Brain microvascular endothelial cell (primary cell): ENCODE measurements at regions not wholly inside any gene's neighbourhood (a gene's known extent, or its start where the extent isn't known, plus 50 kb on each side); places are given as distances from the start of the nearest gene placed in this dataset.

Experiments used
- DNase-seq: peaks from one replicate; pipeline ENCODE4 v3.0.0-alpha.2; 2020
- H3K27ac ChIP-seq: fragments of 250-450 bp; sonication (Bioruptor Pico); 2 replicates; pipeline ENCODE4 v1.5.1; 2020; ENCODE audit warnings: mild to moderate bottlenecking, moderate library complexity
- H3K27me3 ChIP-seq: fragments of 250-450 bp; sonication (Bioruptor Pico); replicated peaks from 2 replicates; pipeline ENCODE4 v1.5.1; 2020; ENCODE audit warnings: mild to moderate bottlenecking
- H3K36me3 ChIP-seq: fragments of 250-450 bp; sonication (Bioruptor Pico); replicated peaks from 2 replicates; pipeline ENCODE4 v1.5.1; 2020; ENCODE audit warnings: mild to moderate bottlenecking
- H3K4me3 ChIP-seq: 2 replicates; pipeline ENCODE4 v1.5.1; 2011; ENCODE audit warnings: low read depth, mild to moderate bottlenecking, control low read depth, low read length, moderate library complexity
- in situ Hi-C: cut with HindIII; loops from 2 replicates; pipeline ENCODE4 v1.10.0; 2017; ENCODE audit warnings: low sequenced_read_pairs, low pct_ligation_motif_present
- TF ChIP-seq, protein P1 (sequence below): IDR thresholded peaks from 2 replicates; pipeline ENCODE4 v1.5.1; 2011; ENCODE audit warnings: low read depth, mild to moderate bottlenecking, moderate library complexity, low read length, control low read depth, inconsistent platforms; ENCODE audit errors: missing control alignments

- Histone ChIP-seq H3K36me3 (no peaks in the 10 kb centered on the region), H3K4me3 (no peak overlapping the region), H3K27ac (no peak overlapping the region), H3K27me3 (no peaks in the 10 kb centered on the region)
- TF ChIP-seq, protein P1, sequence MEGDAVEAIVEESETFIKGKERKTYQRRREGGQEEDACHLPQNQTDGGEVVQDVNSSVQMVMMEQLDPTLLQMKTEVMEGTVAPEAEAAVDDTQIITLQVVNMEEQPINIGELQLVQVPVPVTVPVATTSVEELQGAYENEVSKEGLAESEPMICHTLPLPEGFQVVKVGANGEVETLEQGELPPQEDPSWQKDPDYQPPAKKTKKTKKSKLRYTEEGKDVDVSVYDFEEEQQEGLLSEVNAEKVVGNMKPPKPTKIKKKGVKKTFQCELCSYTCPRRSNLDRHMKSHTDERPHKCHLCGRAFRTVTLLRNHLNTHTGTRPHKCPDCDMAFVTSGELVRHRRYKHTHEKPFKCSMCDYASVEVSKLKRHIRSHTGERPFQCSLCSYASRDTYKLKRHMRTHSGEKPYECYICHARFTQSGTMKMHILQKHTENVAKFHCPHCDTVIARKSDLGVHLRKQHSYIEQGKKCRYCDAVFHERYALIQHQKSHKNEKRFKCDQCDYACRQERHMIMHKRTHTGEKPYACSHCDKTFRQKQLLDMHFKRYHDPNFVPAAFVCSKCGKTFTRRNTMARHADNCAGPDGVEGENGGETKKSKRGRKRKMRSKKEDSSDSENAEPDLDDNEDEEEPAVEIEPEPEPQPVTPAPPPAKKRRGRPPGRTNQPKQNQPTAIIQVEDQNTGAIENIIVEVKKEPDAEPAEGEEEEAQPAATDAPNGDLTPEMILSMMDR: no peak
- DNase-seq: no peak
- in situ Hi-C loops: no loop called here
Observed at GRCh38 chr6:3527651-3527977, 70.8 kb upstream of the SLC22A23 start.

- Histone ChIP-seq H3K27ac (no peak overlapping the region), H3K4me3 (no peak overlapping the region), H3K27me3 (no peaks in the 10 kb centered on the region), H3K36me3 (no peaks in the 10 kb centered on the region)
- no peak for DNase-seq
- TF ChIP-seq, protein P1: no peak
- in situ Hi-C loops: no loop called here
Observed at GRCh38 chr6:3526962-3527650, 70.3 kb upstream of the SLC22A23 start.

GRCh38 chr6:3525915-3526314 is 69.1 kb upstream of the SLC22A23 start:
- no peak overlapping the region for H3K27ac ChIP-seq
- H3K4me3 ChIP-seq: no peak overlapping the region
- DNase-seq: no peak
- no peaks in the 10 kb centered on the region for H3K36me3 ChIP-seq
- in situ Hi-C loops: no loop called here
- H3K27me3 ChIP-seq: no peaks in the 10 kb centered on the region
- TF ChIP-seq, protein P1: no peak

GRCh38 chr6:3524456-3524855 is 67.6 kb upstream of the SLC22A23 start:
- no peaks in the 10 kb centered on the region for H3K36me3 ChIP-seq
- no peak for DNase-seq
- in situ Hi-C loops: no loop called here
- no peak overlapping the region for H3K4me3 ChIP-seq
- no peak overlapping the region for H3K27ac ChIP-seq
- no peaks in the 10 kb centered on the region for H3K27me3 ChIP-seq
- TF ChIP-seq, protein P1: no peak

DNA sequence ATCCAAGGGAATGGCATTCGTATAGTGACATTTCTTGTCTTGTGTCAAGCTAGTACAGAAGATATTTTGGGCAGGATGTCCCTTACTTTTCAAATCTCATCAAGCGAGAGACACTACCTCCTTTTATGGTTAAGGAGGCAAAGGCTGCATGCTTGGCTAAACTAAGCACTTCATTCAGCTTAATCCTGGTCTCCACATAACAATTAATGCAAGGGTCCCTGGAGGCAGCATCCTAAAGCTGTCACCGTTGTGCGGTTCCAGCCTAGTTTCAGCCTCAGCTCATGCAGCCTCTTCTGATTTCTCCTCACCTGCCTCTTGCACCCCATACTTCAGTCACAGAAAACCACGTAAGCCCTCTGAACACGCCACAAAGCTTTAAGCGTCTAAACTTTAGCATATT is 67.1 kb upstream of the SLC22A23 start:
- in situ Hi-C loops: no loop called here
- Histone ChIP-seq H3K36me3 (no peaks in the 10 kb centered on the region), H3K27ac (no peak overlapping the region), H3K4me3 (no peak overlapping the region), H3K27me3 (no peaks in the 10 kb centered on the region)
- no peak for DNase-seq
- TF ChIP-seq, protein P1: no peak

- in situ Hi-C loops: no loop called here
- Histone ChIP-seq H3K27ac (peak overlapping the region; percentile 16), H3K4me3 (no peak overlapping the region), H3K36me3 (no peaks in the 10 kb centered on the region), H3K27me3 (no peaks in the 10 kb centered on the region)
- TF ChIP-seq, protein P1: no peak
- no peak for DNase-seq
Observed at GRCh38 chr6:3523271-3523670, 66.4 kb upstream of the SLC22A23 start.
